Cardiac septum (tissue), 1 donor: ENCODE measurements at regions not wholly inside any gene's neighbourhood (a gene's known extent, or its start where the extent isn't known, plus 50 kb on each side); places are given as distances from the start of the nearest gene placed in this dataset.
"Not testable (repeated sequence)": the region's sequence is repeated elsewhere in the genome, so short reads cannot be mapped to it uniquely, and the experiment has no call there.

Source experiments
- DNase-seq: peaks from one replicate; pipeline ENCODE4 v3.0.0-alpha.2; 2020; ENCODE audit warnings: low spot score
- intact Hi-C: fragments of 100-400 bp; cut with DNase I; formaldehyde crosslinking; loops from one replicate; pipeline ENCODE4 v1.14.0; 2022
- donor health status: DM: no; HTN: no; CAD: no.

DNA sequence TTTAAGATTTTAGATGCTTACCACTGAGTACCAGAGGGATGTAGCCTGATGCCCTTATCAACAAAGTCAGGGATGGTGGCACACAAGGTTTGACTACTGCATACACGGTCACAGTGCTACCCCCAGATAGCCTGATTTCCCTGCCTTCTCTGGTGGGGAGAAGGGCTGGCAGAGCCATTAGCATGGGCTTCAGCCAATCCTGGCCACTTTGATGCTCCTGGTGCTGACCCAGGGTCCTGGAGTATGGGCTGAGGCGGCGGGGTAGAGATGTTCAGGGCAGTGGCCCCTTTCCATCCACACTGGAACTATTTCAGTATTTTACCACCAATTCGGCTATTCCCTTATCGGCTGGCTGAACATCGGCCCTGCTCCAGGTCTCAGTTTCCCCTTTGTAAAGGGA lies 83.2 kb downstream of the POTEB3 start:
- intact Hi-C loops, DNase-seq: not testable (repeated sequence)

- DNase-seq, intact Hi-C loops: not testable (repeated sequence)
Observed at GRCh38 chr15:21355944-21356343, 84.4 kb downstream of the POTEB3 start.

- DNase-seq, intact Hi-C loops: not testable (repeated sequence)
Observed at GRCh38 chr15:21354597-21354996, 85.7 kb downstream of the POTEB3 start.

DNA sequence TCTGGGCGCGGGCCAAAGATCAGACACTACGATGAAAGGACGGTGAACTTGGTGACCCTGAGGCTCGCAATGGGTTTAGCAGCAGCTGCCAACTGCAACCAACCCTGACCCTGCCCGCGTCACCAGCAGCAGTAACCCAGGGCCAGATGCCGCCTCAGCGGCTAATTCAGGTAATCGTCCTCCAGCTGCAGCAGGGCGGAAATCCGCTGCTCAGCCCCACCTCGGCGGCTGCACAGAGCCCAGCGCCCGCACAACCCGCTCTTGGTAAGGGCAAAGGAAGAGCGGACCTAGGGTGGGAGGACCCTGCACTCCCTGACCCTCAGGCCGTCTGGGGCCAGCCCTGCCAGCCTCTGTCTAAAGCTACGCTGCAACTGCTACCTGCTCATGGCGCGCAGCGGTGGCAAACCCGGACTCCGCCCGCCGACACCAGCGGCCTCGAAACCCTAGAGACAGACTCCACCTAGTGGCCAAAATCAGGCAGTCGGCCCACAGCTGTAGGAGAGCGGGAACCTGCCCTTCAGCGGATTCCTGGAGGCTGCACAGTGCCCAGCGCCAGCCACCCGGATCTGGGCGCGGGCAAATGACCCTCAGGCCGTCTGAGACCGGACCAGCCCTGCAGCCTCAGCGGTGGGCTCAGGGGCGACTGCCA lies 87.5 kb downstream of the POTEB3 start:
- DNase-seq, intact Hi-C loops: not testable (repeated sequence)

GRCh38 chr15:21344960-21345359 lies 95.3 kb downstream of the POTEB3 start:
- intact Hi-C loops = not testable (repeated sequence)
- DNase-seq = peak; percentile 24

DNA sequence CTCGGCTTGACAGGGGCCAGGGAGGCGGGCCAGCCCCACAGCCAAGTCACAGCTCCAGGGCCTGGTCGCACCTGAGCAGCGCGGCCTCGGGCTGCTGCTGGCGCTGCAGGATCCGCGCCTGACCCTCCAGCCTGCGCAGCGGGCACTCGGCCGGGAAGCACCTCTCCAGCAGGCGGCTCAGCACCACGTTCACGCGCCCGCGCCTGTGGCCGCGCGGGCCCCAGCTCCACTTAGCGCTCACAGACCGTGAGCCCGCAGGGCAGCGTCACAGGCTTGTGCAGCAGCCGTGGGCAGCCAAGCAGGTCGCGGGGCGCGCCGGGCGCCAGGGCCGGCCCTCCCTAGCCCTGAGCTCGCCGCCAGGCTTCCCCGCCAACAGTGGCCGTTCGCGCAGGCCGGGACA lies 95.8 kb downstream of the POTEB3 start:
- DNase-seq, intact Hi-C loops: not testable (repeated sequence)

GRCh38 chr15:21337028-21337427 lies 103.3 kb downstream of the POTEB3 start:
- intact Hi-C loops, DNase-seq: not testable (repeated sequence)

DNA sequence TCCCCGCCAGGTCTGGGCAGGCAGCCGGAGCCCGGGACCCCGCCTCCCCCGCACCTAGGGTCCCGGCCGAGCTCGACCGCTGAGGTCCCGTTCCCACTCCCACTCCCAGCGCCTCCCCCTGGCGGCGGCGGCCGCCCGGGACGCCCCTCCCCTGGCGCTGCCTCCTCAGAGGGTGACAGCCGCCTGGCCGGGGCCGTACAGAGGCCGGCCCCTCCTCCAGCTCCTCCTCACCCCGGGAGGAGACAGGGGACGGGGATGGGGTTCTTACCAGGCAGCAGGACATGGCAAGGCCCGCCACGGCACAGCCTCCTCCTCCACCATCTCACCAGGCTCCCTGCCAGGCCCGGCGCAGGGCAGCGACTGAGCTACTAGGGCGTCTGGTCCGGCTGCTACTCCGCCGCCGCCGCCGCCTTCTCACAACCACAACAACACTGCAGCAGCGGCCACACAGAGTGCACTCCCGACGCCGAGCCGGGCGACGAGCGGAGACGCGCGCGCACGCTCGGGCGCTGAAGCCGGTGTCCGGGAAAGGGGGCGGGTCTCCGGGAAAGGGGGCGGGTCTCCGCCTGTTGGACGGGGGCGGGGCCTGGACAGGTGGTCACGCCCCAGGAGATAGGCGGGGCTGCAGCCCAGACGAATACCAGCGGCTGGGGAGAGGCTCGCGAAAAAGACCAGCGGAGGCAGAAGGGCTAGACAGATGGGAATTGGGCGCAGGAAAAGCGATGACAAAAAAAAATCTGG lies 115.4 kb downstream of the POTEB3 start:
- DNase-seq = peak; percentile 55
- intact Hi-C loops = not testable (repeated sequence)

DNA sequence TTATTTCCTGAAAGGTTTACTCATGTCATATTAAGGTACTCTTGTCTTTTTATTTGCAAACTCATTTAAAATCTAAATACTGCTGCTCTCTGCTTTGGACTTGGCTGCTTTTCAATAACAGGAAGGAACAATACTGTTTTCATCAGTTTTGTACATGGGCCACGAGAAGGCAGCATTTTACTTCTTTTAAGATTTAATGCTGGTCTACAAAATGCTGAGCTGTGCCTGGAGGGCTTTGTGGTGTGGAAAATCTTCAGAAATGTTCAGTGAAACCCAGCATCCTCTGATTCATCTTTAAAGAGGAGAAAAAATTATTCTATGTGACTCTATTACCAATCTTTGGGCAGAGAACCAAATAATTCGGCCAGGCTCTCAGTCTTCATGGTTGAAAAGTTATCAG lies 155.9 kb downstream of the POTEB3 start:
- DNase-seq, intact Hi-C loops: not testable (repeated sequence)

DNA sequence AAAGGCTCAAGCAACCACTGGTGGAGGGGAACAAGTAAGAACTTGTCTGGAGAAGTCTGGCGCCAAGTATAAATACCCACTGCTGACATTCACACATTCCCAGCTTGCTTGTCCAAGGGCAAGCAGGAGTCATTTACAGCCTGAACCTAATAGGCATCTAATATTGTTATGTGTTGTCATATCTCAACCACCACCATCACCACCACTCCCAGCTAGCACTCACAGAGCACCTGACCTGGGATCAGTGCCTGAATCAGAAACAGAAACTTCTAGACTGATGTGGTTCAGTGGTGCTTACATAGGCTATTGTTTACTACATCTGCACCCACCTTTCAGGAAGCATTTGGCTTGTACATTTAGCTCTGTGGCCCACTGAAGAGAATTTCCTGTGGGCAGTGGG lies 157.1 kb downstream of the POTEB3 start:
- intact Hi-C loops, DNase-seq: not testable (repeated sequence)

GRCh38 chr15:21280272-21280671 lies 160.0 kb downstream of the POTEB3 start:
- intact Hi-C loops, DNase-seq: not testable (repeated sequence)

- DNase-seq, intact Hi-C loops: not testable (repeated sequence)
Observed at GRCh38 chr15:21272176-21272982, 167.9 kb downstream of the POTEB3 start.

DNA sequence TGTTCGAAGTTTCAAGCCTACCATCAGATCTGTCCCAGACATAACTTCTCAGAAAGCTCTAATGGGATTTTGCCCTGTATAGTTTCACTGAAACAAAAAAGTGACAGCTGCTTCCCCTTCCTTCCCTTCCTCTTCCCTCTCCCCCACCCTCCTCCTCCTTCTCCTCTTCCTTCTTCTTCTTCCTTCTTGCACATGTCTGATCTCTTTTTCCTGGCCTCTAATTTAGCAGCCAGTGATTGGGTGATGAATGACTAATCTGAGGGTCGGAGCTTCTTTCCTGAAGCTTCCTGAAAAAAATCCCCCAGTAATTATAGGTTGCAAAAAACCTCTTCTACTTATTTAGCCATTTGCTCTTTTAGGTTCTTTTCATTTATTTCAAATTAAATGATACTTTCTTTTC lies 168.7 kb downstream of the POTEB3 start:
- no peak for DNase-seq
- intact Hi-C loops = no loop called here

- intact Hi-C loops = no loop called here
- DNase-seq = no peak
Observed at GRCh38 chr15:21270474-21270873, 169.8 kb downstream of the POTEB3 start.

GRCh38 chr15:21269673-21270072 lies 170.6 kb downstream of the POTEB3 start:
- DNase-seq, intact Hi-C loops: not testable (repeated sequence)

DNA sequence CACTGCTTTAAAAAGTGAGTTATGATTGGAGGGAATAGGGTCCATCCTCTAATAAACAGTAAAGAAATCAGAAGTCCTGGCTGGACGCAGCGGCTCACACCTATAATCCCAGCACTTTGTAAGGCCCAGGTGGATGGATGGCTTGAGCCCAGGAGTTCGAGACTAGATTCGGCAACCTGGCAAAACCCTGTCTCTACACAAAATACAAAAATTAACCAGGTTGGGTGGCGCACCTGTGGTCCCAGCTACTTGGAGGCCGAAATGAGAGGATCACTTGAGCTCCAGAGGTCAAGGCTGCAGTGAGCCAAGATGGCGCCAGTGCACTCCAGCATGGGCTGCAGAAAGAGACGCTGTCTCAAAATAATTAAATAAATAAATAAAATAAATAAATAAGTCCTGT lies 171.2 kb downstream of the POTEB3 start:
- intact Hi-C loops = no loop called here
- no peak for DNase-seq

DNA sequence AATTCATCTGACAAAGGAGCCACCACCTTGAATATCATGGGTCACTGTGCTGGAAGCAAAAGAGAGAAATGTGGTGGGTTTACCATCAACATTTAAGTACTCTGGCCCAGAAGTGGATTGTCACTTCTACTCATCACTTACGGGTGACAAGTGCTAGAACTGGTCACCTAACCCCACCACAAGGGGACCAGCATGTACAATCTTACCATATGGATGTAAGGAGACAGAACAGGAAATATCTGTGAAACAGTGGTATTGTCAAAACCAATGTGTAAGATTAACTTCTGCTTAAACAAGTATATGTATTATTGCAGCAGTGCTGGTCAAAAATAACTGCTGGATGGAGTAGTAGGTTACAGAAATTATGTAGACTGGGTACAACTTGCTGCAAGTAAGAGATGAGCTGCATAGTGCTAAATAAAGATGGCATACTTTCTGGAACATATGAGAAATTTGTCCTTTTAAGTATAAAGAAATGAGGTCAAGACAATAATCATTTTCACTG lies 171.8 kb downstream of the POTEB3 start:
- intact Hi-C loops = no loop called here
- DNase-seq = no peak

- DNase-seq = no peak
- intact Hi-C loops = no loop called here
Observed at GRCh38 chr15:21267671-21268395, 172.5 kb downstream of the POTEB3 start.

DNA sequence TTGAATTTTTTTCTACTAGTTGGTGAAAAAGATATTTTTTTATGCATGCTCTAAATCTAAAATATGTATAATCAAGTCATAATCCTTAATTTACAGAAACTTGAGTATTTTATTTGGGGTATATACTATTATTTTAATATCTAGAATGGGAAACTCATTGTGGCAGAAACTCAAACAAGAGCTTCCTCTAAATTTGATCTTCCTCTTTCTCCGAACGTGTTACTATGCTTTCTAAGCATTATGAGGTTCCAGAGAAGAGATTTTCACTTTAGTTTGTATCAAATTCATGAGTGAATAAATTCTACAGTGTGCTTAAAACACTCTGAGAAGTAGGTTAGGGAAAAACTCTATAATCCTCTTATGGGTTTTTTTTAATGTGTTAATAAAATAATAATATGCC lies 173.1 kb downstream of the POTEB3 start:
- no peak for DNase-seq
- intact Hi-C loops = no loop called here
